RPMI7951 (cell line): ENCODE measurements at regions not wholly inside any gene's neighbourhood (a gene's known extent, or its start where the extent isn't known, plus 50 kb on each side); places are given as distances from the start of the nearest gene placed in this dataset.

Source experiments
- DNase-seq: peaks from one replicate; pipeline ENCODE4 v3.0.0-alpha.2; 2012; ENCODE audit warnings: low read depth

- DNase-seq = no peak
Observed at GRCh38 chr10:107848726-107849360, 684.3 kb upstream of the SORCS1 start.

GRCh38 chr10:107847620-107848019 lies 683.1 kb upstream of the SORCS1 start:
- no peak for DNase-seq

GRCh38 chr10:107834706-107835105 lies 670.2 kb upstream of the SORCS1 start:
- peak; percentile 39 for DNase-seq

- no peak for DNase-seq
Observed at GRCh38 chr10:107831772-107832171, 667.3 kb upstream of the SORCS1 start.

- DNase-seq = no peak
Observed at GRCh38 chr10:107829161-107829560, 664.7 kb upstream of the SORCS1 start.

- DNase-seq = no peak
Observed at GRCh38 chr10:107826171-107826570, 661.7 kb upstream of the SORCS1 start.

GRCh38 chr10:107814865-107815487 lies 650.5 kb upstream of the SORCS1 start:
- DNase-seq = peak; percentile 55

GRCh38 chr10:107813451-107814162 lies 649.1 kb upstream of the SORCS1 start:
- no peak for DNase-seq

- no peak for DNase-seq
Observed at GRCh38 chr10:107809889-107810288, 645.4 kb upstream of the SORCS1 start.

DNA sequence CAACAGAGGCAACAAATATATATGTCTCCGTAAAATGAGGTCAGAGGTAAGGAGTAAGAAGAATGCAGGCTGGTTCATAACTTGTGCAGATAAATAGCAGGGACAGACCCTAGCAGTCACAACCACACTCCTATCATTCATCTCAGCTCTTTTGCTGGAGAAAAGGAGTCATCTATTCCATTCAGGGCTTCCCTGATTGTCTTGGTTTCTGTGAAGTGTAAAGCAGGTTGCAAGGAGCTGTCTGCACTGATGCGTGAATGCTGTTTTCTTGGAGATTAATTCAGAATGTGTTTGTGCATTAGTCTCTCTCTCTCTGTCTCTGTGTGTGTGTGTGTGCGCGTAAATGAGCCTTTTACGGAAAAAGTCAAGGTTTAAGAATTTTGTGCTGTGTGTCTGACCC lies 643.3 kb upstream of the SORCS1 start:
- no peak for DNase-seq

- no peak for DNase-seq
Observed at GRCh38 chr10:107806026-107806425, 641.5 kb upstream of the SORCS1 start.

GRCh38 chr10:107803546-107803945 lies 639.0 kb upstream of the SORCS1 start:
- DNase-seq = no peak

GRCh38 chr10:107800061-107800460 lies 635.6 kb upstream of the SORCS1 start:
- no peak for DNase-seq

- DNase-seq = no peak
Observed at GRCh38 chr10:107790271-107790670, 625.8 kb upstream of the SORCS1 start.

DNA sequence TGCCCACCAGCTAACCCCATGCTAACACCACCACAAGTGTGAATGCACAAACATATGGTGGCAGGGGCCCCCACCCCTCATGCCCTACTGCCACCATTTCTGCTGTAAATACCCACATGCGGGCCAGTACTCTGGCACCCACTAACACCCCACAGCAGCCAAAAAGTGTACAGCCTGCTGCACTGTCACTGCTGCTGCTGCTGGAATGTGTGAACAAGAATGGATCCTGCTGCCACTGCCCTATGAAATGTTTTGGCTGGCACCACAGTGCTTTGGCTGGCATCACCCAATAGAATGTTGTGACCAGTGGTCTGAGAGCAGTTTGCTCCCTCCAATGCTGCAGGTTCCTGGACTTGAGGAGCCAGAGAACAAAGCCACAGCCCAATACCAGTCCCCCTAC lies 606.6 kb upstream of the SORCS1 start:
- DNase-seq = no peak

DNA sequence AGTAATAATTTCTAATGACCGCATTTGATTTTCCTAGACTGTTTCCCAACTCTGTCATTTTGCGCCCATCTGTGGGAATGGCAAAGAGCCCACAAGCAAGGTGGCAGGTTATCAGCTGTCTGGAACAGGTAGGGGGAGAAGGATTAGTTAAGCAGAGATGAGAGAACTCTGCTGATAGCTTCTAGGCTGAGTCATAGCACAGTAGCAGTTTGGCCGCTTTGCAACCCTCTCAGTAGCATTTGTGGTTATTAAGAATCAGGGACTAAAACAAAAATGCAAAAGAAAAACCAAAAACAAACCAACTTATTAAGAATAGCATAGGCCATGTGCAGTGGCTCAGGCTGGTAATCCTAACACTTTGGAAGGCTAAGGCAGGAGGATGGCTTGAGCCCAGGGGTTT lies 602.7 kb upstream of the SORCS1 start:
- DNase-seq = no peak

- DNase-seq = no peak
Observed at GRCh38 chr10:107754814-107755213, 590.3 kb upstream of the SORCS1 start.

GRCh38 chr10:107749235-107749634 lies 584.7 kb upstream of the SORCS1 start:
- DNase-seq = no peak

DNA sequence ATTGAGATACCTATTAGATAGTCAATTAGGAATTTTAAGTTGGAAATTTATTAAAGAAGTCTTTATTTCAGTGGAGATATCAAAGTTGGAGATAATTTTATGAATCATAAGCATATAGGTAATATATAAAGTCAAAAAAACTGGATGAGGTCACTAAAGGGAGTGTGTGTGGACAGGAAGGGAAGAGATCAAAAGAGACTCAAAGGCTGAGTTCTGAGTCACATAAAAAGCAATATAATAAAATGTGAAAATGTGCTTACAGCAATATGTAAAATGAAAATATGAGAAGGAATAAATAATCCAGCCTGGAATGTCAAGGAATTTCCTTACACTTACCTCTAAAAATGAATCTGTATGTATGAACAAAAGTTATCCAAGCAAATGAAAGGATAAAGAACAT lies 583.3 kb upstream of the SORCS1 start:
- no peak for DNase-seq

GRCh38 chr10:107741971-107742370 lies 577.5 kb upstream of the SORCS1 start:
- DNase-seq = no peak

GRCh38 chr10:107740962-107741690 lies 576.6 kb upstream of the SORCS1 start:
- peak; percentile 29 for DNase-seq

DNA sequence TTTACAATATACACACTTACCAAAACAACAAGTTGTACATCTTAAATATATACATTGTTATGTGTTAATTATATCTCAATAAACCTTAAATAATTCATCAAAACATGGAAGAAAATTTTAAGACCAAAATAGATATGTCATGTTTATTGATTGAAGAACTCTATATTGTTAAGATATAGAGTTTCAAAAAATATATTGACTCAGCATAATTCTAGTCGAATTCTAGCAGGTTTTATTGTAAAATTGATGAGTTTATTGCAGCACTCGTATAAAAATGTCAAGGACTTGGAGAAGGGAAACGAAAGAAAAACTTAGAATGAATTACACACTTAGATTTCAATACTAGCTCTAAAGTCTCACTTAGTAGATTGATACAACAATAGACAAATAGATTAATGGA lies 575.4 kb upstream of the SORCS1 start:
- DNase-seq = no peak
